HL-60 (cell line): ENCODE measurements at regions not wholly inside any gene's neighbourhood (a gene's known extent, or its start where the extent isn't known, plus 50 kb on each side); places are given as distances from the start of the nearest gene placed in this dataset.

Experiments
- CTCF ChIP-seq: IDR thresholded peaks from one replicate; pipeline ENCODE4 v1.5.1; 2011; ENCODE audit warnings: low read length, control low read depth, inconsistent platforms; ENCODE audit not compliant: insufficient read depth
- POLR2AphosphoS5 ChIP-seq: IDR thresholded peaks from 2 replicates; pipeline ENCODE4 v1.6.1; 2012; ENCODE audit warnings: low read depth
- REST ChIP-seq: IDR thresholded peaks from 2 replicates; pipeline ENCODE4 v1.6.1; 2012; ENCODE audit warnings: low read depth; ENCODE audit not compliant: insufficient replicate concordance

GRCh38 chr22:34765115-34765514 is 300.8 kb upstream of the ISX start:
- no peak for TF ChIP-seq REST
- no peak for TF ChIP-seq CTCF
- TF ChIP-seq POLR2AphosphoS5, result no peak
